ENCODE measurements at regions not wholly inside any gene's neighbourhood (a gene's known extent, or its start where the extent isn't known, plus 50 kb on each side); places are given as distances from the start of the nearest gene placed in this dataset.

- CTCF ChIA-PET = no interaction called here
Measured at GRCh38 chr3:194938845-194939531, 253.3 kb downstream of the FAM43A start.

DNA sequence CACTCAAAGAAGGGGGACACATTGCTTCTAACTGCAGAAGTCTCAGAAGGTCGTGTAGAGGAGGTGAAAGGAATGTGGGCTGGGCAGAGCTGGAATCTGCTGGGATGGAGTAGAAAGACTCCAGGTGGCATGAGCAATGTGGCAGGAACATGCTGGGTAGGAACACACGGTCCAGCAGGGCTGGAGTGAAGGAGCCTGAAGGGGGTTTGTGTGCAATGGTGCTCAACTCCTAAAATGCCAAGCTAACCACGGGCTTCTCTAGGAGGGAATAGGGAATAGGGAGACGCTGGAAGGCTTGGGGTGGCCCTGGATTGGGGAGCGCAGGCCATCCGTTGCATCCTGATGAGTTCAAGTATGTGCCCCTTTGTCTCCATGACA lies 253.8 kb downstream of the FAM43A start:
- CTCF ChIA-PET = no interaction called here

More at GRCh38 chr3:194938845-194939531, 253.3 kb downstream of the FAM43A start:
- no peaks in the 10 kb centered on the region for H3K36me3 ChIP-seq (ENCODE audit: control insufficient read depth in 2 of 3, insufficient read depth in 3 of 3, low read length in 3 of 3)
- intact Hi-C loops (cut with micrococcal nuclease) = no loop called here
- Mint-ChIP-seq H3K36me3 (no peaks in the 10 kb centered on the region), H3K27ac (peak overlapping the region in 1 of 9 donors; percentile 43), H3K9me3 (no peaks in the 10 kb centered on the region), H3K4me3 (no peak overlapping the region), H3K27me3 (peaks cover 0 to 20% (median 9%) of the 10 kb centered on the region in 5 donors), H3K4me1 (peaks cover 0 to 3% (median 0%) of the 10 kb centered on the region in 7 donors)
- POLR2A ChIA-PET = no interaction called here
- no peak overlapping the region for H3K27ac ChIP-seq (ENCODE audit: low read depth, low read length)
- H3K4me1 ChIP-seq (ENCODE audit: control insufficient read depth in 2 of 2, insufficient read depth in 2 of 2, low read length in 2 of 2) = no peaks in the 10 kb centered on the region
- H3K4me3 ChIP-seq (ENCODE audit: low read length) = no peak overlapping the region
- no peaks in the 10 kb centered on the region for H3K27me3 ChIP-seq (ENCODE audit: control insufficient read depth in 2 of 2, insufficient read depth in 2 of 2, low read length in 2 of 2)
- ATAC-seq (no peak), DNase-seq (no peak)
- H3K9me3 ChIP-seq (ENCODE audit: control insufficient read depth in 2 of 3, low read length in 3 of 3) = no peaks in the 10 kb centered on the region

GRCh38 chr3:194939949-194940770 lies 254.5 kb downstream of the FAM43A start:
- H3K9me3 ChIP-seq (ENCODE audit: control insufficient read depth in 2 of 3, low read length in 3 of 3) = no peaks in the 10 kb centered on the region
- no peak overlapping the region for H3K27ac ChIP-seq (ENCODE audit: low read depth, low read length)
- H3K27ac Mint-ChIP-seq = no peak overlapping the region
- no peak for ATAC-seq
- peaks cover 0 to 3% (median 0%) of the 10 kb centered on the region in 7 donors for H3K4me1 Mint-ChIP-seq
- no peak overlapping the region for H3K4me3 ChIP-seq (ENCODE audit: low read length)
- peaks cover 0 to 20% (median 9%) of the 10 kb centered on the region in 5 donors for H3K27me3 Mint-ChIP-seq
- no peaks in the 10 kb centered on the region for H3K27me3 ChIP-seq (ENCODE audit: control insufficient read depth in 2 of 2, insufficient read depth in 2 of 2, low read length in 2 of 2)
- intact Hi-C loops (cut with micrococcal nuclease) = no loop called here
- H3K36me3 Mint-ChIP-seq = no peaks in the 10 kb centered on the region
- CTCF ChIA-PET = no interaction called here
- DNase-seq = no peak
- H3K4me1 ChIP-seq (ENCODE audit: control insufficient read depth in 2 of 2, insufficient read depth in 2 of 2, low read length in 2 of 2) = no peaks in the 10 kb centered on the region
- H3K36me3 ChIP-seq (ENCODE audit: control insufficient read depth in 2 of 3, insufficient read depth in 3 of 3, low read length in 3 of 3) = no peaks in the 10 kb centered on the region
- no peaks in the 10 kb centered on the region for H3K9me3 Mint-ChIP-seq
- POLR2A ChIA-PET = no interaction called here
- H3K4me3 Mint-ChIP-seq = no peak overlapping the region

More for the DNA sequence above, 253.8 kb downstream of the FAM43A start:
- Mint-ChIP-seq H3K9me3 (no peaks in the 10 kb centered on the region), H3K4me1 (peaks cover 0 to 3% (median 0%) of the 10 kb centered on the region in 7 donors), H3K27ac (peak overlapping the region in 1 of 9 donors; percentile 43), H3K36me3 (no peaks in the 10 kb centered on the region), H3K4me3 (no peak overlapping the region), H3K27me3 (peaks cover 0 to 20% (median 9%) of the 10 kb centered on the region in 5 donors)
- Histone ChIP-seq H3K27ac (ENCODE audit: low read depth, low read length) (no peak overlapping the region), H3K36me3 (ENCODE audit: control insufficient read depth in 2 of 3, insufficient read depth in 3 of 3, low read length in 3 of 3) (no peaks in the 10 kb centered on the region), H3K9me3 (ENCODE audit: control insufficient read depth in 2 of 3, low read length in 3 of 3) (no peaks in the 10 kb centered on the region), H3K27me3 (ENCODE audit: control insufficient read depth in 2 of 2, insufficient read depth in 2 of 2, low read length in 2 of 2) (no peaks in the 10 kb centered on the region), H3K4me1 (ENCODE audit: control insufficient read depth in 2 of 2, insufficient read depth in 2 of 2, low read length in 2 of 2) (no peaks in the 10 kb centered on the region), H3K4me3 (ENCODE audit: low read length) (no peak overlapping the region)
- ATAC-seq = no peak
- no peak for DNase-seq
- intact Hi-C loops (cut with micrococcal nuclease) = no loop called here
- POLR2A ChIA-PET = no interaction called here

DNA sequence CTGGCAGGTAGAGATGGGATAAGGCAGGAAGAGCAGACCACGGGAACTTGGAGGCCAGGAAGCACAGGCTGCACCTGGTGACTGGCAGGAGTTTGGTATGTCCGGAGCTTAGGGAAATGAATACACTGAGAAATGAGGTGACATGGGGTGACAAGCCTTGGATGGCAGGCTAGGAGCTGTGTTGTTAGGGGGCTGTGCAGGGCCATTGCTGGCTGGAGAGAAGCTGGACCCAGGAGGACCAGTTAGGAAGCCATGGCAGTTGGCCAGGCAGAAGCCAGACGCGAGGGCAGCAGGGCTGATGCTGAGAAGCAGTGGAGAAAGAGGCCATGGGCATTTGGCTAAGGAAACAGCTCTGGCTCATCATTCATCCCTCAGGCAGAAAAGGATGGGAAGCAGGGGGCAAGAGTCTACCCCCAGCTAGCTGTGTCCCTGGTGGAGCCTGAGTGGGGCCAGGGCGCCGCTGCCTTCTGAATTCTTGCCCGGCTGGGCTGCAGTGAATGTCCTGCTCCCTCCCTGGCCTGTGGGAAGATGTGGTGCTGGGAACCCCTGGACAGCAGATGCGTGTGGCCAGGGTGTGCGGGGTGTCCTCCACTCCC lies 255.8 kb downstream of the FAM43A start:
- Mint-ChIP-seq H3K27me3 (peaks cover 0 to 20% (median 10%) of the 10 kb centered on the region in 5 donors), H3K4me1 (peaks cover 0 to 7% (median 0%) of the 10 kb centered on the region in 7 donors), H3K36me3 (no peaks in the 10 kb centered on the region), H3K4me3 (no peak overlapping the region), H3K9me3 (peaks cover 0 to 2% (median 0%) of the 10 kb centered on the region in 11 donors), H3K27ac (no peak overlapping the region)
- H3K27me3 ChIP-seq (ENCODE audit: control insufficient read depth in 2 of 2, insufficient read depth in 2 of 2, low read length in 2 of 2) = no peaks in the 10 kb centered on the region
- DNase-seq (no peak), ATAC-seq (no peak)
- intact Hi-C loops (cut with micrococcal nuclease) = no loop called here
- H3K9me3 ChIP-seq (ENCODE audit: control insufficient read depth in 2 of 3, low read length in 3 of 3) = no peaks in the 10 kb centered on the region
- POLR2A ChIA-PET = no interaction called here
- H3K27ac ChIP-seq (ENCODE audit: low read depth, low read length) = no peak overlapping the region
- H3K4me1 ChIP-seq (ENCODE audit: control insufficient read depth in 2 of 2, insufficient read depth in 2 of 2, low read length in 2 of 2) = no peaks in the 10 kb centered on the region
- CTCF ChIA-PET = no interaction called here
- H3K36me3 ChIP-seq (ENCODE audit: control insufficient read depth in 2 of 3, insufficient read depth in 3 of 3, low read length in 3 of 3) = no peaks in the 10 kb centered on the region
- no peak overlapping the region for H3K4me3 ChIP-seq (ENCODE audit: low read length)

- peaks cover 0 to 20% (median 10%) of the 10 kb centered on the region in 5 donors for H3K27me3 Mint-ChIP-seq
- ATAC-seq = no peak
- H3K4me3 Mint-ChIP-seq = no peak overlapping the region
- no peaks in the 10 kb centered on the region for H3K27me3 ChIP-seq (ENCODE audit: control insufficient read depth in 2 of 2, insufficient read depth in 2 of 2, low read length in 2 of 2)
- no peak overlapping the region for H3K4me3 ChIP-seq (ENCODE audit: low read length)
- no peaks in the 10 kb centered on the region for H3K36me3 Mint-ChIP-seq
- peaks cover 0 to 2% (median 0%) of the 10 kb centered on the region in 11 donors for H3K9me3 Mint-ChIP-seq
- H3K27ac Mint-ChIP-seq = no peak overlapping the region
- H3K36me3 ChIP-seq (ENCODE audit: control insufficient read depth in 2 of 3, insufficient read depth in 3 of 3, low read length in 3 of 3) = no peaks in the 10 kb centered on the region
- CTCF ChIA-PET = no interaction called here
- H3K4me1 ChIP-seq (ENCODE audit: control insufficient read depth in 2 of 2, insufficient read depth in 2 of 2, low read length in 2 of 2) = no peaks in the 10 kb centered on the region
- H3K27ac ChIP-seq (ENCODE audit: low read depth, low read length) = no peak overlapping the region
- POLR2A ChIA-PET = no interaction called here
- H3K4me1 Mint-ChIP-seq = peaks cover 0 to 7% (median 0%) of the 10 kb centered on the region in 7 donors
- no peaks in the 10 kb centered on the region for H3K9me3 ChIP-seq (ENCODE audit: control insufficient read depth in 2 of 3, low read length in 3 of 3)
- intact Hi-C loops (cut with micrococcal nuclease) = no loop called here
- DNase-seq = no peak
Measured at GRCh38 chr3:194941956-194942511, 256.4 kb downstream of the FAM43A start.

DNA sequence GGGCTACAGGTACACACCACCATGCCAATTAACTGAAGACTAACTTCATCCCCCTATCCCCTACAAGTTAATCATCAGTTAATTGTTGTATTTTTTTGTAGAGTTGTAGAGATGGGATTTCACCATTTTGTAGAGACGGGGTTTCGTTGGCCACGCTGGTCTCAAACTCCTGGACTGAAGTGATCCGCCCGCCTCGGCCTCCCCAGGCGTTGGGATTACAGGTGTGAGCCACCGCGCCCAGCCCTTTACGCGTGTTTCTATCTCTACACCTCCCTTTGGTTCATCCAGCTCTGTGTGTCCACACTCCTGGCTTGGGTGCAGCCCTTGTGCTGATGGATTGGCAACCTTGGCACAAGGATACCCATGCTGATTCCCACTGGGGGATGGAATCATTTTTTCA lies 258.8 kb downstream of the FAM43A start:
- no peak for ATAC-seq
- Mint-ChIP-seq H3K4me1 (peaks cover 0 to 6% (median 0%) of the 10 kb centered on the region in 7 donors), H3K9me3 (peaks cover 0 to 16% (median 2%) of the 10 kb centered on the region in 11 donors), H3K4me3 (no peak overlapping the region), H3K27me3 (peaks cover 0 to 15% (median 10%) of the 10 kb centered on the region in 5 donors), H3K27ac (no peak overlapping the region), H3K36me3 (peaks cover 0 to 3% (median 0%) of the 10 kb centered on the region in 5 donors)
- ChIA-PET CTCF (no interaction called here), POLR2A (no interaction called here)
- H3K4me3 ChIP-seq (ENCODE audit: low read length) = no peak overlapping the region
- intact Hi-C loops (cut with micrococcal nuclease) = no loop called here
- H3K9me3 ChIP-seq (ENCODE audit: control insufficient read depth in 2 of 3, low read length in 3 of 3) = no peaks in the 10 kb centered on the region
- H3K27me3 ChIP-seq (ENCODE audit: control insufficient read depth in 2 of 2, insufficient read depth in 2 of 2, low read length in 2 of 2) = no peaks in the 10 kb centered on the region
- no peak for DNase-seq
- no peaks in the 10 kb centered on the region for H3K4me1 ChIP-seq (ENCODE audit: control insufficient read depth in 2 of 2, insufficient read depth in 2 of 2, low read length in 2 of 2)
- no peaks in the 10 kb centered on the region for H3K36me3 ChIP-seq (ENCODE audit: control insufficient read depth in 2 of 3, insufficient read depth in 3 of 3, low read length in 3 of 3)
- no peak overlapping the region for H3K27ac ChIP-seq (ENCODE audit: low read depth, low read length)

Data from naive thymus-derived CD4-positive, alpha-beta T cell (primary cell).